ENCODE measurements at regions not wholly inside any gene's neighbourhood (a gene's known extent, or its start where the extent isn't known, plus 50 kb on each side); places are given as distances from the start of the nearest gene placed in this dataset.
"Not testable (repeated sequence)": the region's sequence is repeated elsewhere in the genome, so short reads cannot be mapped to it uniquely, and the experiment has no call there.

- DNase-seq (no peak), ATAC-seq (no peak)
- Histone ChIP-seq H3K27me3 (ENCODE audit: insufficient read depth in 3 of 3, low read length in 2 of 3) (no peaks in the 10 kb centered on the region), H3K36me3 (ENCODE audit: insufficient read depth in 1 of 2, low read depth in 1 of 2) (no peaks in the 10 kb centered on the region), H3K27ac (no peak overlapping the region), H3K4me3 (no peak overlapping the region), H3K4me1 (no peaks in the 10 kb centered on the region), H3K9me3 (no peaks in the 10 kb centered on the region)
- TF ChIP-seq, protein P1, sequence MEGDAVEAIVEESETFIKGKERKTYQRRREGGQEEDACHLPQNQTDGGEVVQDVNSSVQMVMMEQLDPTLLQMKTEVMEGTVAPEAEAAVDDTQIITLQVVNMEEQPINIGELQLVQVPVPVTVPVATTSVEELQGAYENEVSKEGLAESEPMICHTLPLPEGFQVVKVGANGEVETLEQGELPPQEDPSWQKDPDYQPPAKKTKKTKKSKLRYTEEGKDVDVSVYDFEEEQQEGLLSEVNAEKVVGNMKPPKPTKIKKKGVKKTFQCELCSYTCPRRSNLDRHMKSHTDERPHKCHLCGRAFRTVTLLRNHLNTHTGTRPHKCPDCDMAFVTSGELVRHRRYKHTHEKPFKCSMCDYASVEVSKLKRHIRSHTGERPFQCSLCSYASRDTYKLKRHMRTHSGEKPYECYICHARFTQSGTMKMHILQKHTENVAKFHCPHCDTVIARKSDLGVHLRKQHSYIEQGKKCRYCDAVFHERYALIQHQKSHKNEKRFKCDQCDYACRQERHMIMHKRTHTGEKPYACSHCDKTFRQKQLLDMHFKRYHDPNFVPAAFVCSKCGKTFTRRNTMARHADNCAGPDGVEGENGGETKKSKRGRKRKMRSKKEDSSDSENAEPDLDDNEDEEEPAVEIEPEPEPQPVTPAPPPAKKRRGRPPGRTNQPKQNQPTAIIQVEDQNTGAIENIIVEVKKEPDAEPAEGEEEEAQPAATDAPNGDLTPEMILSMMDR (IDR thresholded peaks at IDR 0.05) = no peak
- intact Hi-C loops (cut with DNase I) = no loop called here
- WGBS, 3 donors = 56 to 69% (median 59%) methylated on average over 2 of the region's 2 CpGs
Measured at GRCh38 chrX:94830717-94831116, 1156.7 kb downstream of the FAM133A start.

DNA sequence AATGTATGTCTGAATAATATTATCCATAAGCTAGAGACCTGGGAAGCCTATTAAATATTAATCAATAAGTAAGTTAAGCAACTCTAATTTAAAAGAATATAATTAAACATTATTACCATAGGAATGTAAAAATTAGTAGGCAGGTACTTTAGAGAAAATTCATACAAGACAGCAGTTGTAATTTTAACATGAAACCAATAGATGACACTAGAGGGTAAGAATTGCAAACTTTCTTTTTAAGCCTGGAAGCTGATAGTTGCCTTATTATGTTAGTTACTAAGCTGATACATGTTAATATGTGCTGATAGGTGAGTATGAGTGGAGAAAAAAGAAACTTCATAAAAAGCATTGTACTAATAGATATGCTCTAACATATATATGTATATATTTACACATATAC lies 1157.4 kb downstream of the FAM133A start:
- ATAC-seq (no peak), DNase-seq (no peak)
- Histone ChIP-seq H3K27ac (no peak overlapping the region), H3K36me3 (ENCODE audit: insufficient read depth in 1 of 2, low read depth in 1 of 2) (no peaks in the 10 kb centered on the region), H3K27me3 (ENCODE audit: insufficient read depth in 3 of 3, low read length in 2 of 3) (no peaks in the 10 kb centered on the region), H3K4me3 (no peak overlapping the region), H3K9me3 (no peaks in the 10 kb centered on the region), H3K4me1 (no peaks in the 10 kb centered on the region)
- intact Hi-C loops (cut with DNase I) = no loop called here
- TF ChIP-seq, protein P1 (IDR thresholded peaks at IDR 0.05) = peak; percentile 26

GRCh38 chrX:94834226-94834625 lies 1160.2 kb downstream of the FAM133A start:
- ATAC-seq = no peak
- no peaks in the 10 kb centered on the region for H3K4me1 ChIP-seq
- WGBS, 3 donors = 27 to 33% (median 28%) methylated on average over 3 of the region's 3 CpGs
- no peaks in the 10 kb centered on the region for H3K27me3 ChIP-seq (ENCODE audit: insufficient read depth in 3 of 3, low read length in 2 of 3)
- intact Hi-C loops (cut with DNase I) = no loop called here
- no peak overlapping the region for H3K27ac ChIP-seq
- no peaks in the 10 kb centered on the region for H3K36me3 ChIP-seq (ENCODE audit: insufficient read depth in 1 of 2, low read depth in 1 of 2)
- TF ChIP-seq, protein P1 (IDR thresholded peaks at IDR 0.05) = no peak
- H3K4me3 ChIP-seq = no peak overlapping the region
- H3K9me3 ChIP-seq = no peaks in the 10 kb centered on the region
- DNase-seq = no peak

- Histone ChIP-seq H3K27ac (no peak overlapping the region), H3K36me3 (ENCODE audit: insufficient read depth in 1 of 2, low read depth in 1 of 2) (no peaks in the 10 kb centered on the region), H3K4me3 (no peak overlapping the region), H3K4me1 (no peaks in the 10 kb centered on the region), H3K27me3 (ENCODE audit: insufficient read depth in 3 of 3, low read length in 2 of 3) (no peaks in the 10 kb centered on the region), H3K9me3 (no peaks in the 10 kb centered on the region)
- ATAC-seq = no peak
- no peak for DNase-seq
- TF ChIP-seq, protein P1 (IDR thresholded peaks at IDR 0.05) = no peak
- intact Hi-C loops (cut with DNase I) = no loop called here
Measured at GRCh38 chrX:94850811-94851210, 1176.8 kb downstream of the FAM133A start.

GRCh38 chrX:94854251-94854650 lies 1180.2 kb downstream of the FAM133A start:
- 61 to 75% (median 75%) methylated on average over 1 of the region's 1 CpG for WGBS, 3 donors
- H3K4me1 ChIP-seq = no peaks in the 10 kb centered on the region
- H3K9me3 ChIP-seq = no peaks in the 10 kb centered on the region
- H3K27ac ChIP-seq = no peak overlapping the region
- H3K4me3 ChIP-seq = no peak overlapping the region
- DNase-seq (no peak), ATAC-seq (no peak)
- TF ChIP-seq, protein P1 (IDR thresholded peaks at IDR 0.05) = no peak
- intact Hi-C loops (cut with DNase I) = no loop called here
- no peaks in the 10 kb centered on the region for H3K27me3 ChIP-seq (ENCODE audit: insufficient read depth in 3 of 3, low read length in 2 of 3)
- no peaks in the 10 kb centered on the region for H3K36me3 ChIP-seq (ENCODE audit: insufficient read depth in 1 of 2, low read depth in 1 of 2)

GRCh38 chrX:94862470-94862869 lies 1188.5 kb downstream of the FAM133A start:
- WGBS, 3 donors = 74 to 92% (median 86%) methylated on average over 8 to 19 of the region's 19 CpGs
- H3K4me3 ChIP-seq; ATAC-seq; DNase-seq; H3K4me1 ChIP-seq; H3K9me3 ChIP-seq; H3K36me3 ChIP-seq (ENCODE audit: insufficient read depth in 1 of 2, low read depth in 1 of 2); intact Hi-C loops (cut with DNase I); H3K27ac ChIP-seq; H3K27me3 ChIP-seq (ENCODE audit: insufficient read depth in 3 of 3, low read length in 2 of 3): not testable (repeated sequence)

Measured in psoas muscle (tissue), 7 donors.